ENCODE measurements at regions not wholly inside any gene's neighbourhood (a gene's known extent, or its start where the extent isn't known, plus 50 kb on each side); places are given as distances from the start of the nearest gene placed in this dataset.
"Not testable (repeated sequence)": the region's sequence is repeated elsewhere in the genome, so short reads cannot be mapped to it uniquely, and the experiment has no call there.

GRCh38 chr2:38243186-38243880 lies 133.7 kb downstream of the ATL2 start:
- no peak for DNase-seq (ENCODE audit: low read depth in 2 of 2)

- no peak for DNase-seq (ENCODE audit: low read depth in 2 of 2)
Measured at GRCh38 chr2:38239452-38239851, 137.6 kb downstream of the ATL2 start.

GRCh38 chr2:38238705-38239104 lies 138.4 kb downstream of the ATL2 start:
- not testable (repeated sequence) for DNase-seq (ENCODE audit: low read depth in 2 of 2)

- DNase-seq (ENCODE audit: low read depth in 2 of 2) = no peak
Measured at GRCh38 chr2:38237311-38237710, 139.8 kb downstream of the ATL2 start.

- DNase-seq (ENCODE audit: low read depth in 2 of 2) = no peak
Measured at GRCh38 chr2:38233231-38233983, 143.7 kb downstream of the ATL2 start.

GRCh38 chr2:38232454-38232853 lies 144.6 kb downstream of the ATL2 start:
- DNase-seq (ENCODE audit: low read depth in 2 of 2) = no peak

- DNase-seq (ENCODE audit: low read depth in 2 of 2) = no peak
Measured at GRCh38 chr2:38230756-38231155, 146.3 kb downstream of the ATL2 start.

- no peak for DNase-seq (ENCODE audit: low read depth in 2 of 2)
Measured at GRCh38 chr2:38228753-38229152, 148.3 kb downstream of the ATL2 start.

GRCh38 chr2:38224821-38225437 lies 149.0 kb upstream of the CYP1B1 start:
- no peak for DNase-seq (ENCODE audit: low read depth in 2 of 2)

- DNase-seq (ENCODE audit: low read depth in 2 of 2) = no peak
Measured at GRCh38 chr2:38224181-38224580, 148.2 kb upstream of the CYP1B1 start.

- DNase-seq (ENCODE audit: low read depth in 2 of 2) = no peak
Measured at GRCh38 chr2:38223256-38223655, 147.3 kb upstream of the CYP1B1 start.

- no peak for DNase-seq (ENCODE audit: low read depth in 2 of 2)
Measured at GRCh38 chr2:38220164-38220563, 144.2 kb upstream of the CYP1B1 start.

GRCh38 chr2:38218995-38219394 lies 143.0 kb upstream of the CYP1B1 start:
- no peak for DNase-seq (ENCODE audit: low read depth in 2 of 2)

- no peak for DNase-seq (ENCODE audit: low read depth in 2 of 2)
Measured at GRCh38 chr2:38218591-38218991, 142.6 kb upstream of the CYP1B1 start.

GRCh38 chr2:38217401-38218188 lies 141.6 kb upstream of the CYP1B1 start:
- DNase-seq (ENCODE audit: low read depth in 2 of 2) = no peak

- no peak for DNase-seq (ENCODE audit: low read depth in 2 of 2)
Measured at GRCh38 chr2:38216886-38217285, 140.9 kb upstream of the CYP1B1 start.

- DNase-seq (ENCODE audit: low read depth in 2 of 2) = no peak
Measured at GRCh38 chr2:38215993-38216392, 140.0 kb upstream of the CYP1B1 start.

GRCh38 chr2:38215522-38215921 lies 139.6 kb upstream of the CYP1B1 start:
- DNase-seq (ENCODE audit: low read depth in 2 of 2) = no peak

GRCh38 chr2:38214209-38214717 lies 138.3 kb upstream of the CYP1B1 start:
- DNase-seq (ENCODE audit: low read depth in 2 of 2) = no peak

- no peak for DNase-seq (ENCODE audit: low read depth in 2 of 2)
Measured at GRCh38 chr2:38213619-38214167, 137.7 kb upstream of the CYP1B1 start.

- DNase-seq (ENCODE audit: low read depth in 2 of 2) = no peak
Measured at GRCh38 chr2:38212312-38212711, 136.4 kb upstream of the CYP1B1 start.

Measured in dermis microvascular lymphatic vessel endothelial cell (primary cell).